ENCODE measurements at regions not wholly inside any gene's neighbourhood (a gene's known extent, or its start where the extent isn't known, plus 50 kb on each side); places are given as distances from the start of the nearest gene placed in this dataset.

DNA sequence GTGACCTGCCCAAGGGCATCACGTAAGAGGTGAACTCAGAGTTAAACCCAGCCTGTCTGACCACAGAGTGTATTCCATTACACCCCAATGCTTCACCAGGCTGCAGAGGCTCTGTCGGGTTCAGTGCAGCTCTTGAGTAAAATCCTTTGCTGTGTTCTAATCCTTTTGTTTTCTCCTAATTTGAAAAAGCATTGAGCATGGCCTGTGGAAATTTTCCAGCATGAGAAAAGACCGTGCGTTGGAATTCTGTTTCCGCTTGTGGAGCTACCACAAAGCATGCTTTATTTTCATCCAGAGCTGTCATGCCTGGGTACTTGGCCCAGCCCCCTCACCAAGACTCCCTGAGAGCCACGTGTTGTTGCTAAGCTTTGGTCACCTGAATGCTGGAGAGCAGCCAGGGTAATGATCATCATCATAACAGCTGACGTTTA is 317.6 kb downstream of the PRDM2 start:
- no peak overlapping the region for H3K4me3 ChIP-seq (ENCODE audit: low read depth, low read length)
- TF ChIP-seq, protein P1, sequence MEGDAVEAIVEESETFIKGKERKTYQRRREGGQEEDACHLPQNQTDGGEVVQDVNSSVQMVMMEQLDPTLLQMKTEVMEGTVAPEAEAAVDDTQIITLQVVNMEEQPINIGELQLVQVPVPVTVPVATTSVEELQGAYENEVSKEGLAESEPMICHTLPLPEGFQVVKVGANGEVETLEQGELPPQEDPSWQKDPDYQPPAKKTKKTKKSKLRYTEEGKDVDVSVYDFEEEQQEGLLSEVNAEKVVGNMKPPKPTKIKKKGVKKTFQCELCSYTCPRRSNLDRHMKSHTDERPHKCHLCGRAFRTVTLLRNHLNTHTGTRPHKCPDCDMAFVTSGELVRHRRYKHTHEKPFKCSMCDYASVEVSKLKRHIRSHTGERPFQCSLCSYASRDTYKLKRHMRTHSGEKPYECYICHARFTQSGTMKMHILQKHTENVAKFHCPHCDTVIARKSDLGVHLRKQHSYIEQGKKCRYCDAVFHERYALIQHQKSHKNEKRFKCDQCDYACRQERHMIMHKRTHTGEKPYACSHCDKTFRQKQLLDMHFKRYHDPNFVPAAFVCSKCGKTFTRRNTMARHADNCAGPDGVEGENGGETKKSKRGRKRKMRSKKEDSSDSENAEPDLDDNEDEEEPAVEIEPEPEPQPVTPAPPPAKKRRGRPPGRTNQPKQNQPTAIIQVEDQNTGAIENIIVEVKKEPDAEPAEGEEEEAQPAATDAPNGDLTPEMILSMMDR (IDR thresholded peaks at IDR 0.05; ENCODE audit: insufficient read depth, low read length, missing control alignments): no peak
- ChIA-PET CTCF (interaction anchor here (1.1 kb wide), 1 partner anchor 12 kb away, joined by 3 read pairs; no protein-coding TSS in a partner anchor), POLR2A (no interaction called here)
- no peak for DNase-seq (ENCODE audit: low read depth, low spot score)

DNA sequence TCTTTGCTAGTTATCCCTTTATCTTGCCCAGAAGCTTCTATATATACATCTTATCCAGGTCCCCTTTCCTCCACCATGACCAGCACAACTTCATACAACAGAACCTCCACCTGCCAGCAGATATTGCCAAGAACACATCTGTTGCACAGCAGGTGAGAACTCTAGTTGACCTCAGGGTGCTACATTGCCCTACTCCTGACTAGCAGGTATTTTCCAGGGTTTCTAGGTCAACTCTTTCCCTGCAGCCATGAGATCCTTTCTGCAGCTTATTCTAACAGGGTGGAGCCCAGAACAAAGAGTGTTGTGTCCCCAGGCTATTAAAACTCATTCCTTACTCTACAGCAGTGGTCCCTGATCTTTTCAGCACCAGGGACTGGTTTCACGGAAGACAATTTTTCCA is 319.5 kb downstream of the PRDM2 start:
- TF ChIP-seq, protein P1 (IDR thresholded peaks at IDR 0.05; ENCODE audit: insufficient read depth, low read length, missing control alignments): no peak
- no peak overlapping the region for H3K4me3 ChIP-seq (ENCODE audit: low read depth, low read length)
- ChIA-PET POLR2A (no interaction called here), CTCF (no interaction called here)
- no peak for DNase-seq (ENCODE audit: low read depth, low spot score)

DNA sequence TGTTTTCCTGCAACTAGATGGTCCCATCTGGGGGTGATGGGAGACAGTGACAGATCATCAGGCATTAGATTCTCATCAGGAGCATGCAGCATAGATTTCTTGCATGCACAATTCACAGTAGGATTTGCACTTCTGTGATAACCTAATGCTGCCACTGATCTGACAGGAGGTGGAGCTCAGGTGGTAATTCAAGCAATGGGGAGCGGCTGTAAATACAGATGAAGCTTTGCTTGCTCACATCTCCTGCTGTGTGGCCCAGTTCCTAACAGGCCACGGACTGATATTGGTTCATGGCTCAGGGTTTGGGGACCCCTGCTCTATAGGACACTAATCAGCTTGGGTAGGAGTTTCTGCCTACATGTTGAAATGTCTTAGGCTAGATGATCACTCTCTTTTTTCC is 320.0 kb downstream of the PRDM2 start:
- ChIA-PET CTCF (no interaction called here), POLR2A (no interaction called here)
- TF ChIP-seq, protein P1 (IDR thresholded peaks at IDR 0.05; ENCODE audit: insufficient read depth, low read length, missing control alignments): no peak
- no peak overlapping the region for H3K4me3 ChIP-seq (ENCODE audit: low read depth, low read length)
- DNase-seq (ENCODE audit: low read depth, low spot score): no peak

DNA sequence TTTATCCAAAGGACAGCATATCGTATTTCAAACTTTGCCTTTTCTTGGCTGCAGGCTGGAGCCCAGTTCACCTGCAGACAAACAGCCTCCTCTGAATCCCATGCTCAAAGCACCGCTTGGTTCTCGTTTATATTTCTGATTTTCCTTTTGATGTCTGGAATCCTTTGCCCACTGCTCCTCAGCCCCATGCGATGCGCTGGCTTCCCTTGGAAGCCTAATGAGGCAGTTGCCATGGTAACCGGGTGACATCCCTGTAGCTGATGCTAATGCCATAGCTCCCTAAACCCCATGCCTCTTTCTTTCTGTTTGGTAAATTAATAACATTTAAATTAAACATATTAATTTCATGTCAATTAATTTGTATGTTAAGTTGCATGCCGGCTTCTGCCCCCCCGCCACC is 327.1 kb downstream of the PRDM2 start:
- TF ChIP-seq, protein P1 (IDR thresholded peaks at IDR 0.05; ENCODE audit: insufficient read depth, low read length, missing control alignments): no peak
- DNase-seq (ENCODE audit: low read depth, low spot score): no peak
- POLR2A ChIA-PET: no interaction called here
- CTCF ChIA-PET: no interaction called here
- H3K4me3 ChIP-seq (ENCODE audit: low read depth, low read length): no peak overlapping the region

DNA sequence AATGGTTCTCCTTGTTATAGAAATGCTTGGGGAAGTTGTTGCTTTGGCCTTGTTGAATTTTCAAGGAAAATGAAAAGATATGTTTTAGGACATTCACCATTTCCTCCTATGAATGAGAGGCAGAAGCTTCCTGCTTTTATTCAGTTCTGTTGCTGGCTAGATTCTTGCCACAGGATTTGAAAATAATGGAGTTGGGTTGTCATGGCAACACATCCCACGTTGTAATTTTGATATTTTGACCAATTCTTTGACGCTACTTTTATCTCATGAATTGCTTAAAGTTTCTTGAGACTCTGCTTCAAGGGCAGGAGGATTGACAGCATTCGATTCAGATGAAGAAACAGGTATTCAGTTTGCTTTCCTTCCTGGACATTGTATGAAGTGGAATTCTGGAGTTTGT is 331.5 kb downstream of the PRDM2 start:
- no peak for DNase-seq (ENCODE audit: low read depth, low spot score)
- CTCF ChIA-PET: no interaction called here
- TF ChIP-seq, protein P1 (IDR thresholded peaks at IDR 0.05; ENCODE audit: insufficient read depth, low read length, missing control alignments): no peak
- H3K4me3 ChIP-seq (ENCODE audit: low read depth, low read length): no peak overlapping the region
- POLR2A ChIA-PET: no interaction called here

DNA sequence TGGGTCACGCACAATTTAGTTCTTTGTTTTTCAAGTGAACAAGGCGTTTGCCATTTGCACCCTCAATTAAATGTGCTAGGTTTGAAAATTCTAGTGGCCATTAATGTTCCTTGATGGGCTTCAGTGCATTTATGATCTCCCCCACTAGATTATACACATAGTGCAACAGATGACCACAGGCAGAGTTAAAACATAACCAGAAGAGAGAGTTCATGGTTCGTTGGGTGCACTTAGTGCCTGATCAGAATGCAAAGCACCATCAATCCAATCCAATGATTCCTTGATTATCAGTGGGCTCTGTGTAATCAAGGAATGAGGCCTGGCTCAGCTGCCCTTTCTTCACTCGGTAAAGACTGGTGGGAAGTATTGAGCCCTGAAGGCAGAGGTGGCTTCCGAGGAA is 334.5 kb downstream of the PRDM2 start:
- no peak overlapping the region for H3K4me3 ChIP-seq (ENCODE audit: low read depth, low read length)
- no peak for DNase-seq (ENCODE audit: low read depth, low spot score)
- ChIA-PET CTCF (no interaction called here), POLR2A (no interaction called here)
- TF ChIP-seq, protein P1 (IDR thresholded peaks at IDR 0.05; ENCODE audit: insufficient read depth, low read length, missing control alignments): no peak
